ENCODE measurements at regions not wholly inside any gene's neighbourhood (a gene's known extent, or its start where the extent isn't known, plus 50 kb on each side); places are given as distances from the start of the nearest gene placed in this dataset.

- Histone ChIP-seq H3K27me3 (ENCODE audit: insufficient read depth in 3 of 3, low read length in 2 of 3) (no peaks in the 10 kb centered on the region), H3K9me3 (no peaks in the 10 kb centered on the region), H3K4me1 (no peaks in the 10 kb centered on the region), H3K4me3 (no peak overlapping the region), H3K36me3 (ENCODE audit: insufficient read depth in 1 of 2, low read depth in 1 of 2) (no peaks in the 10 kb centered on the region), H3K27ac (no peak overlapping the region)
- intact Hi-C loops (cut with DNase I), result no loop called here
- WGBS, 3 donors, result 57 to 60% (median 58%) methylated on average over 4 of the region's 4 CpGs
- ATAC-seq (no peak), DNase-seq (no peak)
- no peak for TF ChIP-seq CTCF (IDR thresholded peaks at IDR 0.05)
Measured at GRCh38 chr10:128908499-128908898, 558.5 kb upstream of the MGMT start.

- WGBS, 3 donors, result 75 to 80% (median 76%) methylated on average over 6 of the region's 6 CpGs
- TF ChIP-seq CTCF (IDR thresholded peaks at IDR 0.05), result no peak
- no peak for ATAC-seq
- DNase-seq, result no peak
- Histone ChIP-seq H3K27me3 (ENCODE audit: insufficient read depth in 3 of 3, low read length in 2 of 3) (no peaks in the 10 kb centered on the region), H3K9me3 (no peaks in the 10 kb centered on the region), H3K4me3 (no peak overlapping the region), H3K27ac (no peak overlapping the region), H3K36me3 (ENCODE audit: insufficient read depth in 1 of 2, low read depth in 1 of 2) (no peaks in the 10 kb centered on the region), H3K4me1 (no peaks in the 10 kb centered on the region)
- intact Hi-C loops (cut with DNase I), result no loop called here
Measured at GRCh38 chr10:128912568-128913311, 554.3 kb upstream of the MGMT start.

GRCh38 chr10:128914681-128915080 is 552.4 kb upstream of the MGMT start:
- Histone ChIP-seq H3K4me3 (peak overlapping the region; percentile 4), H3K4me1 (no peaks in the 10 kb centered on the region), H3K27me3 (ENCODE audit: insufficient read depth in 3 of 3, low read length in 2 of 3) (no peaks in the 10 kb centered on the region), H3K9me3 (no peaks in the 10 kb centered on the region), H3K36me3 (ENCODE audit: insufficient read depth in 1 of 2, low read depth in 1 of 2) (no peaks in the 10 kb centered on the region), H3K27ac (no peak overlapping the region)
- TF ChIP-seq CTCF (IDR thresholded peaks at IDR 0.05), result no peak
- DNase-seq (peak; percentile 55 to 84), ATAC-seq (peak in 3 of 4 donors; percentile 75 to 81 (median 77))
- intact Hi-C loops (cut with DNase I), result no loop called here
- WGBS, 3 donors, result 13 to 25% (median 17%) methylated on average over 9 of the region's 9 CpGs

GRCh38 chr10:128915630-128916029 is 551.4 kb upstream of the MGMT start:
- no peak for DNase-seq
- Histone ChIP-seq H3K4me1 (no peaks in the 10 kb centered on the region), H3K27me3 (ENCODE audit: insufficient read depth in 3 of 3, low read length in 2 of 3) (no peaks in the 10 kb centered on the region), H3K9me3 (no peaks in the 10 kb centered on the region), H3K36me3 (ENCODE audit: insufficient read depth in 1 of 2, low read depth in 1 of 2) (no peaks in the 10 kb centered on the region), H3K4me3 (peak overlapping the region; percentile 4), H3K27ac (peak overlapping the region; percentile 21)
- intact Hi-C loops (cut with DNase I), result no loop called here
- peak in 1 of 4 donors; percentile 55 for ATAC-seq
- 67 to 80% (median 77%) methylated on average over 10 of the region's 10 CpGs for WGBS, 3 donors
- no peak for TF ChIP-seq CTCF (IDR thresholded peaks at IDR 0.05)

GRCh38 chr10:128916383-128916782 is 550.7 kb upstream of the MGMT start:
- intact Hi-C loops (cut with DNase I), result no loop called here
- Histone ChIP-seq H3K27ac (no peak overlapping the region), H3K4me3 (no peak overlapping the region), H3K9me3 (no peaks in the 10 kb centered on the region), H3K36me3 (ENCODE audit: insufficient read depth in 1 of 2, low read depth in 1 of 2) (no peaks in the 10 kb centered on the region), H3K4me1 (no peaks in the 10 kb centered on the region), H3K27me3 (ENCODE audit: insufficient read depth in 3 of 3, low read length in 2 of 3) (no peaks in the 10 kb centered on the region)
- 68 to 74% (median 70%) methylated on average over 4 of the region's 4 CpGs for WGBS, 3 donors
- ATAC-seq (peak in 1 of 4 donors; percentile 49), DNase-seq (no peak)
- no peak for TF ChIP-seq CTCF (IDR thresholded peaks at IDR 0.05)
